ENCODE measurements at regions not wholly inside any gene's neighbourhood (a gene's known extent, or its start where the extent isn't known, plus 50 kb on each side); places are given as distances from the start of the nearest gene placed in this dataset.

DNA sequence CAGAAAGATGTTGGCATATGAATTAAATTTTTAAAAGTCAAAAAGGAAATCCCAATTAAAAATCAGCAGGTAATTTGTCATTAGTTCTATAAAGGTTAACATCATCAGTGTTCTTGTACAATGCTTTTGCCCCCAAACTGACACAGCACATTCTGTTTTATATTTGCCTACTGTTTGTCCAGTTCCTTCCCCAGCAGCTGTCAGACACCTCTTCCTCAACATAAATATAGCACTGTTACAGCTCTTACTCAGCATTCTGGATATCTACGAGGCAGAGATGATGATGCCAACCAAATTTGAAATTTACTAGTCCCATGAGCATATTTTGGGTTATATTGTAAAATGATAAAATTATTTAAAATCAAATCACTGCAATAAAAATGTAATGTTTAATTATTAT is 124.6 kb downstream of the SINHCAF start:
- no peaks in the 10 kb centered on the region for H3K36me3 ChIP-seq
- no peak for DNase-seq (ENCODE audit: low spot score)
- no peaks in the 10 kb centered on the region for H3K9me3 ChIP-seq
- no peak for ATAC-seq (ENCODE audit: insufficient number of reproducible peaks, low FRiP score, low read depth)
- H3K4me1 ChIP-seq (ENCODE audit: control insufficient read depth in 1 of 2, low read depth in 2 of 2): no peaks in the 10 kb centered on the region
- no peak overlapping the region for H3K4me3 ChIP-seq
- H3K27ac ChIP-seq: no peak overlapping the region
- no peaks in the 10 kb centered on the region for H3K27me3 ChIP-seq (replicated peaks; ENCODE audit: insufficient read depth)
- TF ChIP-seq, protein P1, sequence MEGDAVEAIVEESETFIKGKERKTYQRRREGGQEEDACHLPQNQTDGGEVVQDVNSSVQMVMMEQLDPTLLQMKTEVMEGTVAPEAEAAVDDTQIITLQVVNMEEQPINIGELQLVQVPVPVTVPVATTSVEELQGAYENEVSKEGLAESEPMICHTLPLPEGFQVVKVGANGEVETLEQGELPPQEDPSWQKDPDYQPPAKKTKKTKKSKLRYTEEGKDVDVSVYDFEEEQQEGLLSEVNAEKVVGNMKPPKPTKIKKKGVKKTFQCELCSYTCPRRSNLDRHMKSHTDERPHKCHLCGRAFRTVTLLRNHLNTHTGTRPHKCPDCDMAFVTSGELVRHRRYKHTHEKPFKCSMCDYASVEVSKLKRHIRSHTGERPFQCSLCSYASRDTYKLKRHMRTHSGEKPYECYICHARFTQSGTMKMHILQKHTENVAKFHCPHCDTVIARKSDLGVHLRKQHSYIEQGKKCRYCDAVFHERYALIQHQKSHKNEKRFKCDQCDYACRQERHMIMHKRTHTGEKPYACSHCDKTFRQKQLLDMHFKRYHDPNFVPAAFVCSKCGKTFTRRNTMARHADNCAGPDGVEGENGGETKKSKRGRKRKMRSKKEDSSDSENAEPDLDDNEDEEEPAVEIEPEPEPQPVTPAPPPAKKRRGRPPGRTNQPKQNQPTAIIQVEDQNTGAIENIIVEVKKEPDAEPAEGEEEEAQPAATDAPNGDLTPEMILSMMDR (IDR thresholded peaks at IDR 0.05): no peak

- Histone ChIP-seq H3K4me1 (ENCODE audit: control insufficient read depth in 1 of 2, low read depth in 2 of 2) (no peaks in the 10 kb centered on the region), H3K27me3 (replicated peaks; ENCODE audit: insufficient read depth) (no peaks in the 10 kb centered on the region), H3K4me3 (no peak overlapping the region), H3K27ac (no peak overlapping the region), H3K36me3 (no peaks in the 10 kb centered on the region), H3K9me3 (no peaks in the 10 kb centered on the region)
- no peak for DNase-seq (ENCODE audit: low spot score)
- no peak for ATAC-seq (ENCODE audit: insufficient number of reproducible peaks, low FRiP score, low read depth)
- TF ChIP-seq, protein P1 (IDR thresholded peaks at IDR 0.05): no peak
Observed at GRCh38 chr12:31203261-31203660, 122.7 kb downstream of the SINHCAF start.

DNA sequence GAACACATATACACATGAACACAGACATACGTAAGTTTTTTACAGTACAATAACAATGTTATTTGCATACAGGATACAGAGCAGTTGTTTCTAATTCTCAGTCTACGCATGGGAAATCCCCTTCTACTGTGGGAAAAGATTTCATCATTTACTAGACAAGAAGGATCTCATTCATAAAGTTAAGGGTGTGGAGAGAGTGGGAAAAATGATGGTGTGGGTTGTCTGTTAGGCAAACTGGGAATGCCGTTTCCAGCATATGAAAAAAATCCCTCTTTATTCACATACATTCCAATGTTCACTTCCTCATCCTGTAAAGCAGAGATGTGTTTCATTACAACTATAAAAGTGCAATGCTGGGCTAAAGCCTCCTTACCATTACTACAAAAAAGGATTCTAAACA is 120.9 kb downstream of the SINHCAF start:
- no peaks in the 10 kb centered on the region for H3K9me3 ChIP-seq
- TF ChIP-seq, protein P1 (IDR thresholded peaks at IDR 0.05): no peak
- no peaks in the 10 kb centered on the region for H3K4me1 ChIP-seq (ENCODE audit: control insufficient read depth in 1 of 2, low read depth in 2 of 2)
- no peak overlapping the region for H3K27ac ChIP-seq
- DNase-seq (ENCODE audit: low spot score) (no peak), ATAC-seq (ENCODE audit: insufficient number of reproducible peaks, low FRiP score, low read depth) (no peak)
- no peak overlapping the region for H3K4me3 ChIP-seq
- no peaks in the 10 kb centered on the region for H3K27me3 ChIP-seq (replicated peaks; ENCODE audit: insufficient read depth)
- no peaks in the 10 kb centered on the region for H3K36me3 ChIP-seq

DNA sequence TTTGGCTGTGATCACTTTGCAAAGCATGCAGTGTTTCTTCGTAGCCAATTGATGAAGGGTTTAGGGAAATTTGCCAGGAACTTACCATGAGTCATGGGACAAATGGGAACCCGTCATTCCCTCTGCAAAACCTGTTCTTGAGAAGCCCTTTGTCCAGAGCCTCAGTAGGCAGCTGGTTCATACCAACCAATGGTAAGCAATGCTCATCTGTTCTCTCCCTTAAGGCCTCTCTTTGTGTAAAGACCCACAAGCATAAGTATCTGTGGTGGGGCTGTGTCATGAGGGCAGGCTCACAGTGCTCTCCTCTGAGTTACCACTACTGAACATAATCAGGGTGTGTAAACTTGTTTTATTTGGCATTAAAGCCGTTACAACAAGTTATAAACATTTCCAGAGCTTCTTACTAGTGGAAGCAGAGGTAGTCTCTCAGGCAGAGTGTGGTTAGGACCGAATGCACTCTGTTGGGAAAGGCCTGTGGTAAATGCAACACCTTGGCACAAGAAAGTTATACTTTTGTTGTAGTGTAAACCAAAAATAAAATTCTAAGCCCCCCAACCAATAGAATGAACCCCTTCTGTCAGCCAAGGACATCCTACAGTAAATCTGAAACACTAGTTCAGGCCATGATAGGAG is 119.8 kb downstream of the SINHCAF start:
- H3K27me3 ChIP-seq (replicated peaks; ENCODE audit: insufficient read depth): no peaks in the 10 kb centered on the region
- ATAC-seq (ENCODE audit: insufficient number of reproducible peaks, low FRiP score, low read depth) (no peak), DNase-seq (ENCODE audit: low spot score) (no peak)
- H3K4me1 ChIP-seq (ENCODE audit: control insufficient read depth in 1 of 2, low read depth in 2 of 2): no peaks in the 10 kb centered on the region
- H3K9me3 ChIP-seq: no peaks in the 10 kb centered on the region
- TF ChIP-seq, protein P1 (IDR thresholded peaks at IDR 0.05): no peak
- H3K36me3 ChIP-seq: no peaks in the 10 kb centered on the region
- H3K27ac ChIP-seq: no peak overlapping the region
- no peak overlapping the region for H3K4me3 ChIP-seq

DNA sequence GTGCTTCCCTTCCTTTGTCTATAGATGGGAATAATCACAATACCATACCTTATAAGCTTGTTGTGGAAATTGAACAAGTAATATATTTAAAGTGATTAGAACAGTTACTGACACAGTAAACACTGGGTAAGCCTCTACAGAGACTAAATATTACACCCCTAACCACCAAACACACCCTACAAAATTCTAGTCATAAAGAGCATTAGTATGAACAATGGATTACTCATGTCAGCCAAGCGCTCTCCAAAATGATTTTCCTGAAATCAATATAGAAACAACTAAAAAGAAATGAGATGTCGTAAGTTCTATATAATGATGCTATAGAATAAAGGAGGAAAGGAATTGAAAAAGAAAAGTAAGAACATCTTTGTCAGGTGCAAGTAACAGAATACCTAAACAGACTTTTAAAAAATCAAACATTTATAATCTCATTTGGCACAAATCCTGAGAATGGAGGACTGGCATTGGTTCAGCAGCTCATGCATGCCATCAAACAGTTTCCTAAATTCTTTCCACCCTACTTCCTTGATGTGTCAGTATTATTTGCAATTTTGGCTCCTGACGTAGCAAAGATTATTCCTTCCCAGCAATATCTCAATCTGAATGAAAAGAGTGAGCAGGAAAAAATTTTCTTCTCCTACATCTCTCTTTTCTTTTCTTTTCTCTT is 118.0 kb downstream of the SINHCAF start:
- Histone ChIP-seq H3K4me3 (no peak overlapping the region), H3K27me3 (replicated peaks; ENCODE audit: insufficient read depth) (no peaks in the 10 kb centered on the region), H3K36me3 (no peaks in the 10 kb centered on the region), H3K4me1 (ENCODE audit: control insufficient read depth in 1 of 2, low read depth in 2 of 2) (no peaks in the 10 kb centered on the region), H3K27ac (no peak overlapping the region), H3K9me3 (no peaks in the 10 kb centered on the region)
- ATAC-seq (ENCODE audit: insufficient number of reproducible peaks, low FRiP score, low read depth): no peak
- DNase-seq (ENCODE audit: low spot score): no peak
- TF ChIP-seq, protein P1 (IDR thresholded peaks at IDR 0.05): no peak
